ENCODE measurements at regions not wholly inside any gene's neighbourhood (a gene's known extent, or its start where the extent isn't known, plus 50 kb on each side); places are given as distances from the start of the nearest gene placed in this dataset.

- DNase-seq (ENCODE audit: low read depth): no peak
These were observed 382.7 kb downstream of the ENC1 start for GRCh38 chr5:74257645-74258313.

GRCh38 chr5:74257060-74257527, 383.4 kb downstream of the ENC1 start:
- no peak for DNase-seq (ENCODE audit: low read depth)

GRCh38 chr5:74255692-74256392, 384.7 kb downstream of the ENC1 start:
- DNase-seq (ENCODE audit: low read depth): no peak

- DNase-seq (ENCODE audit: low read depth): no peak
These were observed 386.3 kb downstream of the ENC1 start for GRCh38 chr5:74254257-74254656.

GRCh38 chr5:74252044-74252443, 388.5 kb downstream of the ENC1 start:
- DNase-seq (ENCODE audit: low read depth): no peak

GRCh38 chr5:74251141-74252035, 389.1 kb downstream of the ENC1 start:
- DNase-seq (ENCODE audit: low read depth): peak; percentile 59

- DNase-seq (ENCODE audit: low read depth): no peak
These were observed 390.0 kb downstream of the ENC1 start for GRCh38 chr5:74250304-74251102.

- DNase-seq (ENCODE audit: low read depth): no peak
These were observed 392.0 kb downstream of the ENC1 start for GRCh38 chr5:74248576-74248975.

GRCh38 chr5:74244406-74244805, 396.1 kb downstream of the ENC1 start:
- no peak for DNase-seq (ENCODE audit: low read depth)

GRCh38 chr5:74243634-74244033, 396.9 kb downstream of the ENC1 start:
- DNase-seq (ENCODE audit: low read depth): no peak

- DNase-seq (ENCODE audit: low read depth): no peak
These were observed 398.0 kb downstream of the ENC1 start for GRCh38 chr5:74242516-74242915.

GRCh38 chr5:74241751-74242140, 398.8 kb downstream of the ENC1 start:
- no peak for DNase-seq (ENCODE audit: low read depth)

GRCh38 chr5:74240783-74241750, 399.5 kb downstream of the ENC1 start:
- DNase-seq (ENCODE audit: low read depth): no peak

GRCh38 chr5:74239261-74239660, 401.3 kb downstream of the ENC1 start:
- DNase-seq (ENCODE audit: low read depth): no peak

- no peak for DNase-seq (ENCODE audit: low read depth)
These were observed 402.9 kb downstream of the ENC1 start for GRCh38 chr5:74237571-74238145.

- no peak for DNase-seq (ENCODE audit: low read depth)
These were observed 405.0 kb downstream of the ENC1 start for GRCh38 chr5:74235552-74235951.

- DNase-seq (ENCODE audit: low read depth): no peak
These were observed 407.0 kb downstream of the ENC1 start for GRCh38 chr5:74233571-74233970.

GRCh38 chr5:74233091-74233490, 407.4 kb downstream of the ENC1 start:
- DNase-seq (ENCODE audit: low read depth): no peak

GRCh38 chr5:74232276-74232675, 408.3 kb downstream of the ENC1 start:
- DNase-seq (ENCODE audit: low read depth): no peak

- no peak for DNase-seq (ENCODE audit: low read depth)
These were observed 408.8 kb downstream of the ENC1 start for GRCh38 chr5:74231697-74232096.
